ENCODE measurements at regions not wholly inside any gene's neighbourhood (a gene's known extent, or its start where the extent isn't known, plus 50 kb on each side); places are given as distances from the start of the nearest gene placed in this dataset.

GRCh38 chr7:131674131-131674530 is 117.7 kb upstream of the PODXL start:
- no peak for TF ChIP-seq EZH2 (IDR thresholded peaks at IDR 0.05)
- no peak for TF ChIP-seq CTCF (IDR thresholded peaks at IDR 0.05)
- TF ChIP-seq EZH2phosphoT487 (IDR thresholded peaks at IDR 0.05), result no peak
